HG03575 (cell line): ENCODE measurements at regions not wholly inside any gene's neighbourhood (a gene's known extent, or its start where the extent isn't known, plus 50 kb on each side); places are given as distances from the start of the nearest gene placed in this dataset.

ENCODE experiments used
- ATAC-seq: cut with Tn5 transposase; IDR thresholded peaks from one replicate; pipeline ENCODE4 v1.9.1; 2021; ENCODE audit not compliant: unreplicated experiment, insufficient number of reproducible peaks, low FRiP score; ENCODE audit errors: extremely low read depth

DNA sequence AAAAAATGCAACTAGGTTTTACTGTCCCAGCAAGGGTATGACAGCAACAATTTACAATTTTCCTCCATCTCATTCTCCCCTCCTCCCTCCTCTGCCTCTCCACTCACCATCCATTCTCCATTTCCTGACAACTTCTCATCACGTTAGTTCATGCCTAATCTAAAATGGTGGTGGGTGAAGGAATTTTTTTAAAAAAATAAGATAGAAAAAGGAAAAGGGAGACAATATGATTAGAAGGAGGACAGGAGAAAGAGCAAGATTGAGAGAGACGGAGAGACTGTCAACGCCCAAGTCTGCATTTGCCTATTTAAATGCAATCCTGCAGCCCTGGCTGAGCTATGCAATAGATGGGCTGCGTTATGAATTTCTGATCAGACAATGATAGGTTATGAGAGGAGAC, 380.7 kb upstream of the PSMD7 start:
- ATAC-seq = no peak

GRCh38 chr16:73915140-73915539, 381.5 kb upstream of the PSMD7 start:
- ATAC-seq = no peak

GRCh38 chr16:73912850-73913249, 383.8 kb upstream of the PSMD7 start:
- no peak for ATAC-seq

DNA sequence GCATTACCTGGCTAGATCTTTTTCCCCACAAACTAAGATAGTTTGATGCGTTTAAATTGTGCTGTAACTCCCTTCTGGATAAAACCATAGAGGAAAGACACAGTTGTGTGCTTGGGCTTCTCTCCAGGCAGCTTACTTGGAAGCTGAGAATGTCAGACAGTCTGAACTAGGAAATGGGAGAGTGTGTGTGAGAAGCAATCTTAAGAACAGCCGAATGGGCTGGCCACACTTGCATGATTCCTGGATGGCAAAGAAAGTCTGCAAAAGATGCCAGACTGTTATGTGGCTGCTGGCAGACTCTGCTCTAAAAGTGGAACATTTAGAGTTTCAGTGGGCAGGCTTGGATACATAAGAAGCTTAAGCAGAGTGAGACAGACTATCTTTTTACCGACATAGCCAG, 384.3 kb upstream of the PSMD7 start:
- ATAC-seq = no peak

GRCh38 chr16:73909529-73910035, 387.0 kb upstream of the PSMD7 start:
- no peak for ATAC-seq

DNA sequence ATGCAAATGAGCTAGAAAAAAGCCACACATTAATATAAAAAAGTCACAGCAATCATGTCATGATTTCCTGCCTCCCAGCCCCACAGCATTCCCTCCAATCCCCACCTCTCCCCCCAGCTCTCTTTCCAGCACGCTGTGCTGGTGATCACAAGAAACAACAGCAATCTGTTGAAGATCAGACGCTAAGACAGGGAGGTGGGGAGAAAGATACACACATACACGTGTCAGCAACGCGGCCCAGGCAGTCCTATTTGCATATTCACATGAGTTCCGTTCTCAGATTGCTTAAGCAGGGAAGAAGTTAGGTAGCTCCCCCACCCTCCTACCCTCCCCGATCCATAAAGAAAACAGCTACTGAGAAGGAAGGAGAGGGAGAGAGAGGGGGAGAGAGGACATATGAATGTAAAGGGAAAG, 405.5 kb upstream of the PSMD7 start:
- no peak for ATAC-seq

- ATAC-seq = no peak
These were observed 406.2 kb upstream of the PSMD7 start for GRCh38 chr16:73890186-73891128.

GRCh38 chr16:73888840-73889490, 407.6 kb upstream of the PSMD7 start:
- no peak for ATAC-seq

- no peak for ATAC-seq
These were observed 408.7 kb upstream of the PSMD7 start for GRCh38 chr16:73887911-73888310.

DNA sequence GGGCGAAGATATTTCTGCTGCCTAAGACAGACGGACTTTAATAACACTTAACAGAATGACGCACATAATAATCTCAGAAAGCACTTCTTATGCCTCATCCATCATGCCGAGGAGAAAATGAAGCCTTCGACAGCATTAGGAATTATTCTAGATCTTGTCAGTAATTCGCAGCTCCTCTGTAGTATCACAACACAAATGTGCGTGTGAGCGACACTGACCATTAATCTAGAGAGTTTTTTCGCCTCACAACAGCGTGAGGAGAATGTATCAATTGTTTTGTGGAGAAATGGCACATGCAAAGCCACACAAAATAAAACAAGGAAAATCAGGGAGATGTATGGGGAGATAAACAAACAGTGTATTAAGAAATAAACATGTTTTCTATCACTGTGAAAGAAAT, 410.2 kb upstream of the PSMD7 start:
- no peak for ATAC-seq

DNA sequence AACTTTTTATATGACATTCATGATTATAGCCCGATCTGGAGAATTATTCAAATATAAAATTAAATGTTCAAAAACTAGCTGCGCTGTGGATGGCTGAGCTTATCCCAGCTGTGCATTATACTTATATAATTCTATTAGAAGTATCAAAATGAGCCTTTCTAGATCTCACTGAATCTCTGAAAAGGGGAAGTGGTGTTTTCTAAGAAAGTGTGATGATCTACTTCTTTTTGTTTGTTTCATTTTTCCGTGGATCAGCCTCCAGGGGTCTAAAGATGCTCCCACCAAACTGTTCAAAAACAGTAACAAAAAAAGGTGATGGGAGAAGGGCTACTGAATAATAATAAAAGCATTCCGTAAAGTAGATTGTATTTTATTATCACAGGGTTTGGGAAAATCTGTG, 411.3 kb upstream of the PSMD7 start:
- no peak for ATAC-seq

- ATAC-seq = no peak
These were observed 412.8 kb upstream of the PSMD7 start for GRCh38 chr16:73883841-73884240.

DNA sequence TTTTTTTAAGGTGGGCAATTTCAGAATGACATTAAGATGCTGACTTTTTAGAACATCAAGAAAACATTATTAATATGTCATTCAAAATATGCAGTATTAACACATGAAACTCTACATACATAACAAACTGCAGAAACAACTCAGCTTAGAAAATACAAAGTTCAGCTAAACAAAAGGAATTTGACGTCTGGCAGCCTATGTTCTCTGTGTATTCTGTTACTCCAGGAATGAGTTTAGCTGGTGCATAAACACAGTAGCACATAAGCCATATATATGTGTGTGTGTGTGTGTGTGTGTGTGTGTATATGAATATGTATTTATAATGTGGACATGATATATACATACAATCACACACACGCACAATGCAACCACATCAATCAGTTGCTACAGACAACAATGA, 413.5 kb upstream of the PSMD7 start:
- ATAC-seq = no peak

GRCh38 chr16:73882651-73883050, 414.0 kb upstream of the PSMD7 start:
- ATAC-seq = no peak

DNA sequence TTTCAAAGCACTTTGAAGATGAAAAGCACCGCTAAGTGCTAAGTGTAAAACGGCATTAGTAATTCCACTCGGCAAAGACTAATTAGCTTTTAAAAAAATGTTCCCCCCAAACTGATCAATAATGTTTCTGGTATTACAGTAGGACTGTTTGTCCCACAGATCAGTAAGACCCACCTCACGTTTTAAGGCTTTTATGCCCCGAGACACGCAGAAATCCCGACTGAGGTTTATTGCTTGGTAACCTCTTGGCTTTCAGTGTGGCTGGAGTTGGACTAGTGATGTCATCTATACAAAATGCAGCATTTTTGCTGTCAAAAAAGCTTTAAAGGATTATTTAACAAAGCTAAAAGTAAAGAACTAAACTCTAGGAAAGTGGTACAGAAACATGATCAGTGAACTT, 414.6 kb upstream of the PSMD7 start:
- ATAC-seq = no peak

GRCh38 chr16:73879621-73880020, 417.0 kb upstream of the PSMD7 start:
- no peak for ATAC-seq

DNA sequence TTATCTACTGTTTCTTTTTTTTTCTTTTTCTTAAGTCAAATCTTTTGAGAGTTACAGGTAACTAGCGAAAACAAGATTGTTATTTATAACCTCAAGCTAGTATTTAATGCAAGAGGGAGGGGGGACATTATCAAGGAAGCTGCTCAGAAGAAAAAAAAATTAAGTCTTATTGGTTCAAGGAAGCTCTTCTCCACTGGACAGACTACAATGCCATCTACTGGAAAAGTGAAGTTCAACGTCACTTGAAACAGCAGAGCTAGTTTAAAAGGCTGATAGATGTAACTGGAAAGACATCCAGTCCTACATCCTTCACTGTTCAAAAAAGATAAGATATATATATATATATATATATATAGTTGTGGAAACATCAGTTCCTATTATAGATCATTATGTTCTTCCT, 418.0 kb upstream of the PSMD7 start:
- no peak for ATAC-seq

- no peak for ATAC-seq
These were observed 419.5 kb upstream of the PSMD7 start for GRCh38 chr16:73877150-73877549.

- no peak for ATAC-seq
These were observed 420.5 kb upstream of the PSMD7 start for GRCh38 chr16:73875996-73876690.

DNA sequence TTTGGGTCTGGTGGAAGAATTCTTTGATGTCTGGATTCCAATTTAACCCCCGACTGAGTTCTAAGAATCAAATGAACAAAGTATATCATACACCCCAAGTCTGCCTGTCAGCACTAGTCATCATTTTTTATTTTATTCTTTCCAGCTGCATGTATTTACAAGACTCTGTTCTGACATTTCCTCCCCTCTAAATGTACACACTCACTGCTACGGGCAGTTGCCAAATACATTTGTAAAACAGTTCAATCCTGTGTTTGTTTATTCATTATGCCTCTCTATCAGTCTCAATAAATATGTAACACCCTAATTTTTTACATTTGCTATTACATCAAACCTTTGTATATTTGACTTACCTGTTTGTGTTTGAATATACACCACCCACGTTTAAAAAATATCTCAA, 422.3 kb upstream of the PSMD7 start:
- ATAC-seq = no peak
